Tibial nerve (tissue), 4 donors: ENCODE measurements at regions not wholly inside any gene's neighbourhood (a gene's known extent, or its start where the extent isn't known, plus 50 kb on each side); places are given as distances from the start of the nearest gene placed in this dataset.

Source experiments
- DNase-seq, 2 donors: peaks; one replicate each; pipeline ENCODE4 v3.0.0-alpha.2; 2019; ENCODE audit warnings: low spot score in 2 of 2
- H3K27ac ChIP-seq, 4 donors: fragments of 200-600 bp; sonication (generic) in 3 of 4; one replicate each; pipeline ENCODE4 v1.5.1; 2017 to 2019; ENCODE audit warnings: mild to moderate bottlenecking in 1 of 4
- H3K27me3 ChIP-seq, 2 donors: fragments of 200-600 bp; sonication (generic) in 1 of 2; one replicate each; pipeline versions ENCODE4 v1.5.1 to v1.6.0; 2017 to 2019
- H3K36me3 ChIP-seq, 3 donors: fragments of 200-600 bp; sonication (generic); one replicate each; pipeline ENCODE4 v1.5.1; 2018 to 2019
- H3K4me1 ChIP-seq, 4 donors: fragments of 200-600 bp; sonication (generic) in 3 of 4; one replicate each; pipeline ENCODE4 v1.5.1; 2017 to 2019
- H3K4me3 ChIP-seq, 4 donors: fragments of 200-600 bp; sonication (generic) in 3 of 4; one replicate each; pipeline ENCODE4 v1.5.1; 2017 to 2019; ENCODE audit warnings: mild to moderate bottlenecking in 1 of 4, moderate library complexity in 1 of 4
- H3K9me3 ChIP-seq, 4 donors: fragments of 200-600 bp; sonication (generic) in 3 of 4; one replicate each; pipeline ENCODE4 v1.5.1; 2017 to 2019
- EP300 ChIP-seq, 2 donors: sonication (generic); formaldehyde crosslinking; IDR thresholded peaks; one replicate each; pipeline ENCODE4 v1.6.1; 2017; ENCODE audit warnings: antibody characterized with exemption in 2 of 2, mild to moderate bottlenecking in 1 of 2
- POLR2A ChIP-seq, 2 donors: fragments of 450-650 bp; IDR thresholded peaks; one replicate each; pipeline ENCODE4 v1.6.1; 2017; ENCODE audit warnings: antibody characterized with exemption in 2 of 2, mild to moderate bottlenecking in 2 of 2, moderate library complexity in 2 of 2
- WGBS, 2 donors: methylation state at CpG; one replicate each; pipeline ENCODE4 v1.1.5; 2018; 5-methylcytosine and 5-hydroxymethylcytosine counted together
- TF ChIP-seq, protein P1 (sequence below), 5 experiments: fragments of 200-600 bp in 3 of 5; fragments of 450-650 bp in 2 of 5; sonication (generic) in 3 of 5; IDR thresholded peaks; one replicate each; pipeline ENCODE4 v1.5.1; 2016 to 2019; ENCODE audit warnings: antibody characterized with exemption in 5 of 5, mild to moderate bottlenecking in 3 of 5, moderate library complexity in 2 of 5

- no peaks in the 10 kb centered on the region for H3K36me3 ChIP-seq
- H3K27ac ChIP-seq: no peak overlapping the region
- DNase-seq: no peak
- H3K4me3 ChIP-seq: no peak overlapping the region
- 0 to 17% methylated on average over 1 of the region's 1 CpG for WGBS, 2 donors
- peaks cover 0 to 7% (median 0%) of the 10 kb centered on the region in 4 donors for H3K4me1 ChIP-seq
- H3K9me3 ChIP-seq: no peaks in the 10 kb centered on the region
- H3K27me3 ChIP-seq: no peaks in the 10 kb centered on the region
- no peak for TF ChIP-seq POLR2A (IDR thresholded peaks at IDR 0.05)
- TF ChIP-seq, protein P1, sequence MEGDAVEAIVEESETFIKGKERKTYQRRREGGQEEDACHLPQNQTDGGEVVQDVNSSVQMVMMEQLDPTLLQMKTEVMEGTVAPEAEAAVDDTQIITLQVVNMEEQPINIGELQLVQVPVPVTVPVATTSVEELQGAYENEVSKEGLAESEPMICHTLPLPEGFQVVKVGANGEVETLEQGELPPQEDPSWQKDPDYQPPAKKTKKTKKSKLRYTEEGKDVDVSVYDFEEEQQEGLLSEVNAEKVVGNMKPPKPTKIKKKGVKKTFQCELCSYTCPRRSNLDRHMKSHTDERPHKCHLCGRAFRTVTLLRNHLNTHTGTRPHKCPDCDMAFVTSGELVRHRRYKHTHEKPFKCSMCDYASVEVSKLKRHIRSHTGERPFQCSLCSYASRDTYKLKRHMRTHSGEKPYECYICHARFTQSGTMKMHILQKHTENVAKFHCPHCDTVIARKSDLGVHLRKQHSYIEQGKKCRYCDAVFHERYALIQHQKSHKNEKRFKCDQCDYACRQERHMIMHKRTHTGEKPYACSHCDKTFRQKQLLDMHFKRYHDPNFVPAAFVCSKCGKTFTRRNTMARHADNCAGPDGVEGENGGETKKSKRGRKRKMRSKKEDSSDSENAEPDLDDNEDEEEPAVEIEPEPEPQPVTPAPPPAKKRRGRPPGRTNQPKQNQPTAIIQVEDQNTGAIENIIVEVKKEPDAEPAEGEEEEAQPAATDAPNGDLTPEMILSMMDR (IDR thresholded peaks at IDR 0.05): no peak
- no peak for TF ChIP-seq EP300 (IDR thresholded peaks at IDR 0.05)
These were observed 92.0 kb downstream of the EMP1 start for GRCh38 chr12:13288501-13288900.

- H3K4me3 ChIP-seq: no peak overlapping the region
- H3K36me3 ChIP-seq: no peaks in the 10 kb centered on the region
- H3K27me3 ChIP-seq: no peaks in the 10 kb centered on the region
- H3K4me1 ChIP-seq: no peaks in the 10 kb centered on the region
- H3K9me3 ChIP-seq: no peaks in the 10 kb centered on the region
- TF ChIP-seq, protein P1 (IDR thresholded peaks at IDR 0.05): no peak
- TF ChIP-seq EP300 (IDR thresholded peaks at IDR 0.05) (no peak), POLR2A (IDR thresholded peaks at IDR 0.05) (no peak)
- DNase-seq: no peak
- no peak overlapping the region for H3K27ac ChIP-seq
These were observed 87.3 kb downstream of the EMP1 start for GRCh38 chr12:13283867-13284266.

- H3K4me1 ChIP-seq: peaks cover 0 to 9% (median 0%) of the 10 kb centered on the region in 4 donors
- TF ChIP-seq POLR2A (IDR thresholded peaks at IDR 0.05) (no peak), EP300 (IDR thresholded peaks at IDR 0.05) (no peak)
- TF ChIP-seq, protein P1 (IDR thresholded peaks at IDR 0.05): no peak
- H3K4me3 ChIP-seq: no peak overlapping the region
- no peak for DNase-seq
- H3K27ac ChIP-seq: no peak overlapping the region
- H3K9me3 ChIP-seq: no peaks in the 10 kb centered on the region
- no peaks in the 10 kb centered on the region for H3K36me3 ChIP-seq
- WGBS, 2 donors: 67 to 70% methylated on average over 2 of the region's 2 CpGs
- no peaks in the 10 kb centered on the region for H3K27me3 ChIP-seq
These were observed 86.3 kb downstream of the EMP1 start for GRCh38 chr12:13282861-13283260.

- Histone ChIP-seq H3K36me3 (no peaks in the 10 kb centered on the region), H3K4me3 (peak overlapping the region in 1 of 4 donors; percentile 15), H3K4me1 (peaks cover 0 to 10% (median 0%) of the 10 kb centered on the region in 4 donors), H3K9me3 (no peaks in the 10 kb centered on the region), H3K27me3 (peaks cover 0 to 3% of the 10 kb centered on the region in 2 donors), H3K27ac (no peak overlapping the region)
- TF ChIP-seq, protein P1 (IDR thresholded peaks at IDR 0.05): peak; percentile 86 to 99 (median 93)
- no peak for TF ChIP-seq POLR2A (IDR thresholded peaks at IDR 0.05)
- TF ChIP-seq EP300 (IDR thresholded peaks at IDR 0.05): peak in 1 of 2 donors; percentile 15
- peak; percentile 47 to 67 for DNase-seq
- WGBS, 2 donors: 15 to 32% methylated on average over 21 to 32 of the region's 32 CpGs
These were observed 81.8 kb downstream of the EMP1 start for GRCh38 chr12:13278249-13278787.

DNA sequence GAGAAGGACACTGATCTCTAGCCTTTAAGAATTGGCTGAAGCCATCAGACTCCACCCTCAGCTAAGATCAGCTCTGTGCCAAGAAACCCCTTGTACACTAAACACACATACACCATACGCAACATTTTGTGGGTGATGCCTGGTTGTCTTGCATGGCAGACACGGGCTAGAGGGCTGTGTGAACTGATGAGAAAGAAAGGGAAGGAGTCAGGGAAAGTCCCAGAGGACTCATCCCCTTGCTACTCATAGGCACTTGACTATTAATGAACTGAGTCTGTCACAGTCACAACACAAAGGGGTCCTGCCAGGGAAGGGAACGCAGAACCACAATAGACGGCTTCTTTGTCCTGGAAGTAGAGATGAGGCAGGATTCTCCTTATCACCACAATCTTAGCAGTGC, 80.8 kb downstream of the EMP1 start:
- H3K27me3 ChIP-seq: peaks cover 0 to 3% of the 10 kb centered on the region in 2 donors
- no peak for TF ChIP-seq POLR2A (IDR thresholded peaks at IDR 0.05)
- TF ChIP-seq EP300 (IDR thresholded peaks at IDR 0.05): no peak
- TF ChIP-seq, protein P1 (IDR thresholded peaks at IDR 0.05): no peak
- H3K36me3 ChIP-seq: no peaks in the 10 kb centered on the region
- WGBS, 2 donors: 61 to 68% methylated on average over 4 of the region's 4 CpGs
- H3K4me1 ChIP-seq: peaks cover 0 to 10% (median 0%) of the 10 kb centered on the region in 4 donors
- no peaks in the 10 kb centered on the region for H3K9me3 ChIP-seq
- no peak overlapping the region for H3K4me3 ChIP-seq
- no peak overlapping the region for H3K27ac ChIP-seq
- DNase-seq: no peak
